CMK (cell line): ENCODE measurements at regions not wholly inside any gene's neighbourhood (a gene's known extent, or its start where the extent isn't known, plus 50 kb on each side); places are given as distances from the start of the nearest gene placed in this dataset.

Experiments used
- DNase-seq: peaks from one replicate; pipeline ENCODE4 v3.0.0-alpha.2; 2010; ENCODE audit warnings: low read depth

DNA sequence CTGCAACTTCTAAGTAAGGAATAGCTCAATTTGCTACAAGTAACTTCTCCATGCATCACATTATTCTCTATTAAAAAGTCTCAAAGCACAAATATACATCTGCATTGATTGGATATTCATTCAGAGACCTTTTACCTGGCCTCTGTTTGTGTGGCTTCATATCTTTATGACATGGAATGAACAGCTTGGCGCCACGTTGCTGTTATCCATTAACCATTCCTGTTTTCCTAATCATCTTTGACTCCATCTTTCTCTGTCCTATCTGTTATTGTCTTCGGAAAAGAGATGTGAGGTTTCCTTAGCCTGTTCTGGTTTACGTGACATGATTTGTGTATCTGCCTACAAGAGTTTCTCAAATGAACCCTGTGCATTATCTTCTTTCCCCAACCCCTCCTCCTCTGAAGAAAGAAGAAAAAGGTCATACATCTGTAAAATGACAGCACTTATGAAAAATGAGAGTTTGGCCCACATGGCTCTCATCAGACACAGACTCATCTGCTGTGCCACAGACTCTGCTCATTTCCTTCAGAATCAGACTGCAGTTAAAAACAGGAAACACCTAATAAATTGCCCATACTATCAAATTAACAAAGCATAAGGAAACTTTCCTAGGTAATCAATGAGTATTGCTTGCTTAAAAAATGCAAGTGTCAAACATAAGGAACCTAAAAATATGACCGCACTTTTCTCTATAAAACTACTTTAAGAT lies 347.6 kb upstream of the FAM241A start:
- no peak for DNase-seq

DNA sequence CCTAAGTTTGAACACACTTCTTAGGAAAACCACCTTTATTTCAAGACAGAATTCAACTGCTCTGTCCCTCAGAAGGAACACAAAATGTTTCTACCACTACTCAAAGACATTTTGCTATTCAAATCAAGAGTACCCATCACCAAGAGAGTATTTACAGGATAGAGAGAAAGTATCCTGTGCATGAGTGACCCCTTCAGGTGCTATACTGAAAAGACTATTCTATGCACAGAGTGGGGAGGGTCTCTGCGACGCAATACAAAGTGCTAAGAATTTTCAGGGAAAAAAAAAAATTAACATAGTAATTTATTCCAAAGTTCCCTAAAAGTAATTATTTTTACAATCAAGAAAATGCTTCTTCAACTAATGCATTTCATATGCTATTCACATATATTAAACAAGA lies 346.4 kb upstream of the FAM241A start:
- no peak for DNase-seq

DNA sequence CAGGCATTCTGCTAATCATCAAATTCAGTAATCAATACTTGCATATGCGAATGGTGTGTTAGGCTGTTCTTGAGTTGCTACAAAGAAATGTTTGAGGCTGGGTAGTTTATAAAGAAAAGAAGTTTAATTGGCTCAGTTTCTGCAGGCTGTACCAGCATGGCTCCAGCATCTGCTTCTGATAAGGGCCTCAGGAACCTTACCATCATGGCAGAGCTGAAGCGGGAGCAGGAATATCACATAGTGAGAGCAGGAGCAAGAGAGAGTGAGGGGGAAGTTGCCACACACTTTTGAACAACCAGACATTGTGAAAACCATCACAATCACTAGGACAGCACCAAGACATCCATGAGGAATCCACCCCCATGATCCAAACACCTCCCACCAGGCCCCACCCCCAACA lies 344.7 kb upstream of the FAM241A start:
- no peak for DNase-seq

DNA sequence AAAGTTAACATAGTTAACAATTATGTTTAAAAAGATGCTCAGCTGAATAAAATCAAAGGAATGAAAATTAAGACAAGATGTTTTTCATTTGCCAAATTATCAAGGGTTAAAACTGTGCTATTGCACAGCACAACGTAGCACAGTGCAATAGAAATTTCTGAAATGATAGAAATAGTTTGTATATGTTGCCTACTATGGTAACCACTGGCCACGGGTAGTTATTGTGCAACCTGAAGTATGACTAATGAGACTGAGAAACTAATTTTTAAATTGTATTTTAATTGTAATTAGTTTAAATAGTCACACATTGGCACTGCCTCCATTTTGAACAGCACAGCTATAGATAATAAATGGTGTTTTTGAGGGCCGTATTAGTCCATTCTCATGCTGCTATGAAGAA lies 343.1 kb upstream of the FAM241A start:
- DNase-seq, result no peak

DNA sequence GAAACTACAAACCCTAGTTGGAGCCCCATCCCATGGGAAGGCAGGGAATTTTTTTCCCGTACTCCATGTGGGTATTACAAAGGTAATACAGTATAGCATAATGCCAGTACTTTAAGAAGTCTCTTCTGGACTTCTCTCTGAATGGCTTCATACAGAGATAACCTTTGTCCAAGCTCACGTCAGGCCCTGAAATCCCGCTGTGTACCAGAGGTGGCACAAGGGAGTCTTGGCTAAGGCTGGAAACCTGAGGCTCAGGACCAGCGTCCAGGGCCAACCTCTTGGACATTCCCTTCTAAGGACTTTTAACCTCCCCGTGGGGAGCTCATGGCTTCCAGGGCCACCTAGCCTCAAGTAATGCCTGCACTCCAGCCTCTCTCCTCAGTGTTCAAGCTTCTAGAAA lies 338.9 kb upstream of the FAM241A start:
- DNase-seq, result no peak

DNA sequence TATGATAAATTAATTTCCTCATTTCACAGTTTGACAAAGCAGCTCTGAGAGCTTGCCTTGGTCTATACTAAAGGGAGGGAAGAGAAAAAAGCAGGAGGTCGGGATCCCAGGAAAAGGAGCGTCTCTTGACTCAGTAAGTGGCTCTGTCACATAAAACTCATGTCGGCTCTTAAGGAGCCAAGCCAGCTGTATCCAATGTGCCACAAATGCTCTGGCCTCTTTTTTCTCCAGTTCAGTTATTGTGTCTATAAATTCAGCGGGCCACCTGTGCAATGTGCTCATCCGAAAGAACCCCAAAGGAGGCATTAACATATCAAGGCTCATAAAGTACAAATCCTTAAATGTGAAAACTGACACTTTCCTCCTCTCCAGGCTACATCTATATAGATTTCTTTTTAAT lies 337.7 kb upstream of the FAM241A start:
- no peak for DNase-seq

DNA sequence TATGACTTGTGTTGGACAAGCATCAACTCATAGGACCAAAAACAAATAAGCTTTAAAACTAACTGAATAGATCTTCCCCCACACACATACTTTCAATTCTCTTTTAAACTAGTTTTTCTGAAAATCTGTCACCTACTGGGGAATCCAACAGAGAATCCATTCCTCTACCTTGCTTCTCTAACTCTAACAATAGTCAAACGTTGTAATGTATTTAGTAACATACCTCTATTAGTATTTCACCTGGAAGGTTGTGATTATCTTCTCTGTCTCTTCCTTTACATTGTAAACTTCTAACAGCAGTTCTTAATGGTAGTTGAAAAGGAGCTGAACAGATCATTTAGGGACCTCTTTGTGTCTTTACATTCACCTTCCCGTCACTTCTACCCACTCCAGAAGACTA lies 337.1 kb upstream of the FAM241A start:
- no peak for DNase-seq

DNA sequence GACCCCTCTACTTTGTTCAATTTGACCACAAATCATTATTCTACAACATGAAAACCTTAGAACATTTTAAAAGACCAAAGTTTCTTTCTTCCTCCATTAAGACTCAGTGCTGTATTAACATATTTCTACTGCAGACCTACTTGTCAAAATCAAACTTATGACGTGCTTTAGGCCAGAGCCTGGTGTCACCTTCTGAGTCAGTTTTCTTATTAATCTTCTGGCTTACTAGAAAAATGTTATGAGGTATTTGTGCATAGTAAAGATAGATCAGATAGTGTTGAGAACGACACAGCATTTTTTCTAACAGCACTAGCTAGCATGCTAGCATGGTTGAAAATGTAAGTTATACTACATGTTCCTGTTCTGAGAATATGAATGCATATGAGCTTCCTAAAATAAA lies 333.6 kb upstream of the FAM241A start:
- no peak for DNase-seq

DNA sequence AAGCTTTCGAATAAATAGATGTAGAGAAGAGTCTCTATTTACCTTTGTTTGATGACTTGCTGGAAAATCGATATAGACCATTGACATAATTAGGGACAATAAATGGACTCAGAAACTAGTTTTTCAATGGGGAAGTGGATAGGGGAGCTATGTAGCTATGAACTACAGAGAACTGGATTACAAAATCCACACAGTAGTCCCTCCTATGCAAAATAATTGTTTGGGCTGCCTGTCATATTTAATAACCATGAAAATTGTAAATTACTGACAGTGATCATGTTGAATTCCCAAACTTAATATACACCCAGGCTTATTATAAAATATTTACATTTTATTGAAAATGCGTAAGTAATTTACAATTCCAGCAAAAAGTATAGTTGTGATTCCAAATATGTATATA lies 333.1 kb upstream of the FAM241A start:
- no peak for DNase-seq

DNA sequence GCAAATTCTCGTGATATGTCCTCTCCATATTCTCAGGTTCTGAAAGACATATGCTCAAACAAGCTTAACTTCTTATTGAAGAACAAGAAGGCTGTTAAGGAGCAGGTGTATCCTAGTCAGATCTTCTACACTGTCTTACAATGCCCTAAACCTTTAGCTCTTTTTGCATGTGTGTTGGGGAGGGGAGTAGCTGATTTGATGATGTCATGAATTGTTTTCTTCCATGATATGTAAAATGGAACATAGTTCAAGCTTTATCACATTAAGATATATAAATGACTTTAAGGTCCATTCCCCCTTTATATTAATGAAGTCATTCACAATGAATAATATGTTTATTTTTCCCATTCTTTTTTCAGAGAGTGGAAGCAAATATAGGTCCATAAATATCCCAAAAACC lies 332.5 kb upstream of the FAM241A start:
- no peak for DNase-seq

DNA sequence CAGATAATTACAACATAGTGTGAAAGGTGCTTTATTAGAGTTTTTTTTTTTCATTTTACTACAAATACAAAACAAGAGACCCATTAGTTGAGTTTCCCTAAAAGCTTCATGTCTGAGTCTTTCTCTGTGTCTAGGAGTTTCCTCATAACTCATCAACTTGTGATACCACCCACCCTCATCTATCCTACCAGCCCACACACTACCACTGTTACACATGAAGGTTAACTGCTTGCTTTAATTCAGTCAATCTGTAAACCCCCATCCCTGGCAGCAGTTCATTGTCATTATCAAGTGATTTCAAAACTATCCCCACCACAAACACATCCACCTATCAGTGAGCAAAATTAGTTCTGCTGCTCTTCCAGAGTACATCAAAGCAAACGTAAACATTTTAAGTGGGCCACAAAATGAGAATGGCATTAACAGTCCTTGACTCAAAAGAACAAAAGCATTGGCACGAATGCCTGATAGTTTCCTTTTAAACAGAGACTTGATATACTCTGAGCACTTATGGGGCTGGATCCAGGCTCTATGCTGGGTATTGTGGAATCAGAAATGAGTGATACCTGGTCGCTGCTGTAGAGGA lies 331.6 kb upstream of the FAM241A start:
- no peak for DNase-seq

DNA sequence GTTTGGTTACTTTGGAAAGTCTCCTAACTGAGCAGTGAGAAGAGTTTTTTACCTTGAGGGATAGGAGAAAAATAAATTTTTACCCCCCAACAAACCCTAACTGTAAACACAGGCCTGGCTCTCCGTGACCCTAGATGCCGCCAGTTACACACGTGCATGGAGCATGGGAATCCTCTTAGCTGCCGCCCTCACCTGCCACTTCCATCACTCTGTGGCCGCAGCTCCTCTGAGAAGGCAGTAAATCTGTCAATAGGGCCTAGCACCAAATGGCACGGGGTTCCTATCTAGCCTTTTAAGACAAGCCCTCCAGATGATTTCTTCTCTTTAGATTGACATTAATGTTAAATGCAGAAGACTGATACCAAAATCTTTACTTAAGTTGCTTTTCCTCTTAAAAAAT lies 330.3 kb upstream of the FAM241A start:
- DNase-seq, result no peak

DNA sequence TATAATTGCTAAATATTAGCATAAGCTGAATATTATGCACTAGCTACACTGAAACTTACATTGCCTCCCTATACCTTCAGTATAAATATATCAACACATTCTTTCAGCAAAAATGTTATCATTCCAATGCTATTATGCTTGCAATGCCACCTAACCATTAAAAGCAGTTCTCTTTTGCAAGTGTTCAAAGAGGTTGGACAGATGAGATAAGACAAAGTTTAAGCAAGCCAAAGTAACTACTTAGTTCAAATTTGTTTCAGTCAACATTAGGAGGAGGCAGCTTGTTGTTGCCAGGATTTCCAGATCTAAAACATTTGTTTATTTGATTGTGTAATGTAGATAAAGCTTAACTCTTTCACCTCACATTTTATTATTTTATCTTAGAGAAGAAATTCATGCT lies 323.9 kb upstream of the FAM241A start:
- no peak for DNase-seq

DNA sequence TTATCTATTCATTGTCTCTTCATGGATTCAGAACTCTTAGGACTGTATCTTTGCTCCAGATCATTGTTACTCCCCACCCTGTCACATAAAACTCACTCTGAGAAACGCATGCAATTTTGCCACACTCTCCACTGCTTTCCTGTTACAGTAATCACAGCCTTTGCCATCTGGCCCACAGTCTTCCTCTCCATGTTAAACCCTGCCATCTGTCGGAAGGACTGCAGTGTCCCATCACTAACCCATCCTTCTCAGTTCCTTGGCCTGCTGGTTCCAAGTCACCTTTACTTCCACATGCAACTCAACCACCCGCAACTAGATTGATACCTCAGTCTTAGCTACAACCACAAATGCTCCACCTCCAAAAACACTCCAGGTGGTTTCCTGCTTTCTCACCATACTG lies 308.7 kb upstream of the FAM241A start:
- DNase-seq, result no peak

DNA sequence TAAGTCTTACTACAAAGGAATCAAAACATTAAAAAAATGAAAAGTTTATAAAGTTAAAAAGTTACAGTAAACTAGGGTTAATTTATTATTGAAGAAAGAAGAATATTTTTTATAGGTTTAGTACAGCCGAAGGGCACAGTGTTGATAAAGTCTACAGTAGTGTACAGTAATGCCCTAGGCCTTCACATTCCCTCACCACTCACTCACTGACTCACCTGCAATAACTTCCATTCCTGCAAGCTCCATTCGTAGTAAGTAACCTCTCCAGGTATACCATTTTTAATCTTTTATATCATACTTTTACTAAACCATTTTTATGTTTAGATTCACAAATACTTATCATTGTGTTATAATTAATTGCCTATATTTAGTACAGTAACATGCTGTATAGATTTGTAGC lies 307.5 kb upstream of the FAM241A start:
- DNase-seq, result no peak

DNA sequence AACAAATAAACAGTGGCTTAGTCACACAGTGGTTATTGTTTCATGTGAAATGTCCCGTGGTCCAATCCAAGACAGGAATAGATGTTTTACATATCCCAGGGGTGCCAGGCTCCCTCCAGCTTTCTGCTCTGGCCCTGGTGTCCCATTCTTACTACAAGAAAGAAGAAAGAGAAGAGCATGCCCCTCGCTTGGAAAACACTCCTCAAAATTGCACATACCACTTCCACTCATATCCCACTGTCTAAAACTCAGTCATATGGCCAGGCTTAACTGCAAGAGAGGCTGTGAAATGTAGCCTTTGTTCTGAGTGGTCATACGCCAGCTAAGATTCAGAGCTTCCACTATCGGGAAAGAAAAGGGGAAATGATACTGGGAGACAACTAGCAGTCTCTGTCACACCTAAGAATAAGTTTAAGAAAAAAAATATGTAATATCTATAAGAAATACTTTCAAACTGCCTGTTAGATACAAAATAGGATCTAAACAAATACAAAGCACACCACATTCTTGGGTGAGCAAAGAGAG lies 306.8 kb upstream of the FAM241A start:
- DNase-seq, result no peak

DNA sequence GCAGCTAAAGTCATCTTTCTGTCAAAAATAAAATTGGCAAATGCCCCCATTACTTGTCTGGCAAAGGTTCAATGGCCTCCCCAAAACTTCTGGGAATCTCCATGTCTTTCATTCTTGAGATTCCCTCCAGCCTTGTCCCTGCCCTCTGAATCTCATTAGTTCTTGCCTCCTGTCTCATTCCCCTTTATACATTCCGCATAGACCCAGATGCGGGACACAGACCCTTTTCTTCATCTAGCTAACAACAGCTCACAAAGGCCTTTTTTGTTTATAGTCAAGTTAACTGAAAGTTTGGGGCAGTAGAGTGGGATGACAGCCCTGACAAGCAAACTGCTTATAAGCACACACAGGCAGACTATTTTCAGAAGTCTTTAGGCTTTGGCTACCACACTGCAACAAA lies 306.1 kb upstream of the FAM241A start:
- DNase-seq, result no peak

DNA sequence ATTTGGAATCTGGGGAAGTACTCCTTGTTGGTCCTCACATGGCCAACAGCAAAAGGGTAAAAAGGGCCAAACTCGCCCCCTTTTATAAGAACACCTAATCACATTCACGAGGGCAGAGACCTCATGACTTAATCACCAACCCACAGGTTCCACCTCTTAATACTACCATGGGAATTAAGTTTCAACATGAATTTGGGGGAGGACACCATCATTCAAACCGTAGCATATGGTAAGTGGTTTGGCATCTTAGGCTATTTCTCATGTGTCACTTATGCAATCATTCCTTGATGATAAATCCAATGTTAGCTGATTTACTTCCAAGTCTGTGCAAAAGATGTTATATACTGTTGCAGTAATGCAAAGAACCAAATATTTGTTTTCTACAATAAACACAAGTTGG lies 302.9 kb upstream of the FAM241A start:
- DNase-seq, result no peak

DNA sequence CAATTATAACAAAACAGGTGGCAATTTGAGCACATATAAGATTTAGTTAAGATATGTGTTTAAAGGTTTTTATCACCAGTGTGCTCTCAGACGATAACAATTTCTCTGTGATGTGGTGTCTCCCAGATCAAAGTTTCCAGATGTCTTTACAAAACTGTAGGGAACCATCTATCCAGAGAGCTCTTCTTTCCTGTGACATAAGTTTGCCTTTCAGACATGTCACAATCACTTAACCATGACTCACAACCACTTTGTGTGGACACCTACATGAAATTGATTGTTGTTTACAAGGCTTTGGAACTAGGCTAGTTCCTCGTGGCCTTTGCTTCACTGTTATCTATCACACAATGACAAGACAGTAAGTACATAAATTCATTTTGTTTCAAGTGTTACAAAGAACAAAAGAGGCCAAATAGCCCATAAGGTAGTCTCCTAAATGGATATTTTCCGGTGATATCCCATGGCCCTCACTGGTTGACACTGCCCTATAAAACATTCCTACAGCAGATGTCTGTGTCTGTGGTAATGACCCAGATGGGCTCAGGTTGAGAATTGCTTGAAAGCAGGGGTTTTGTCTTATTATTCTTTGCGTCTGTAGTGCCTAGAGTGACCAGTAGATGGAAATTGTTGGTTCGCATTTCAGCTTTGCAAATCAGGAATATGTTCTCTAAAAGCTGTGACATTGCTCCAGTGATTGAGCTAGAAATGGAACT lies 297.8 kb upstream of the FAM241A start:
- DNase-seq, result no peak

DNA sequence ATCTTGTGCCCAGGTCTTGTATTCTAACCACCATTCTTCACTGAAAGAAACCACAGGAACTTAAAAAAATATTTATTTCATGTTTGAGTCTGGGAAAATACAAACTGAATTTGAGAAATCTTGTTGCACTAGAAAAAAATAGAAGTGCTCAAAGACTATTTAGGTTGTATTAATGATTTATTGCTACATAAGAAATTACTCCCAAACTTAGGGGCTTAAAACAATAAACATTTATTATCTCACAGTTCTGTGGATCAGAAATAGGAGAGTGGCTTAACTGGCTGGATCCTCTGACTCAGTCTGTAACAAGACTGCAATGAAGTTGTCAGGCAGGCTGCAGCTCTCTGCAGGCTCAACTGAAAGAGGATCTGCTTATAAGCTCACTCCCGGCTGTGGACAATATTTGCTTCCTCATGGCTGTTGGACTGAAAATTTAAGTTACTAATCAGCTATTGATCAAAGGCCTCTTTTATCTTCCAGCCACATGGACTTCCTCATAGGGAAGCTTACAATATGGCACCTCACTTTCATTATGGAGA lies 295.4 kb upstream of the FAM241A start:
- no peak for DNase-seq

DNA sequence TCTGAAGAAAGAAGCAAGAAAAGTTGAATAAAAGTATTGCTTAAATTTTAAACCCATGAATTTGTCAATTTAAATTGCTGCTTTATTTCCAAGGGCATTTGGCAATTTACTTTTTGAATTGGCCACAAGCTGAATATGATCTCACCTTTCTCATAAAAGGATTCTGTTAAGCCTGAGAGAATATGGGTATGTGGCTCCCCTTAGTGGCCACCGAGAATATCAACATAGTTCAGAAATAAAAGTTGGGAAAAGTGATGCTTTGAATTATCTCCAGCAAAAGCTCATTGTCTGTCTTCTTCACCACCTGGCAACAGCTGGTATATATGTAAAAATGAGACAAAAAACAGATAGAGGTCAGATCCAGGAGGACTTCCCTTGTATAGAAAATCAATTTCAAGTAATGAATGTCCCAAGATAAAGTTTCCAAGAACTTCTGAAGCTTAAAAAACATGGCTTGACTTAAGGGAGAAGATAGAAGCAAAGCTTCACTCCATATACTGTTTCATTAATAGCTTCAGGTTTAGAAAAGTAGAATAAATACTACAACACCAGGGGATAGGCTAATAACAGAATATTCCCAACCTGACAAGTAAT lies 290.7 kb upstream of the FAM241A start:
- no peak for DNase-seq

DNA sequence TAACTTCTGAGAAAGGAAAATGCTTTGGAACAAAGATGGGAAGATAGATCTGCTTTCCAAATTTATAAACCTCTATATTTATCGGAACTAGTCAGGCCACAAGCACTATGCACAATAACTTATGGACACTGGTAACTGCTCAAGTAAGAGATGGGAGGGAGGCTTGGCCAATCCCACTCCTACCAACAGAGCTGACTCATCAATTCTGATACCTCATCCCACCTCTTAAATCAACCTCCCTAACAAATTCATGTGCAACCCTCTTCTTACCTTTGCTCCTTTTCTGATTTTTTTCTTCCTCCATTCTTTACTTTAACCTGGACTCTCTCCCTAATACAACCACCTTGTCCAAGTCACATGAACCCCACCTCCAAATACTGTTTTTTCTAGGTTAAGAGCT lies 289.9 kb upstream of the FAM241A start:
- no peak for DNase-seq

DNA sequence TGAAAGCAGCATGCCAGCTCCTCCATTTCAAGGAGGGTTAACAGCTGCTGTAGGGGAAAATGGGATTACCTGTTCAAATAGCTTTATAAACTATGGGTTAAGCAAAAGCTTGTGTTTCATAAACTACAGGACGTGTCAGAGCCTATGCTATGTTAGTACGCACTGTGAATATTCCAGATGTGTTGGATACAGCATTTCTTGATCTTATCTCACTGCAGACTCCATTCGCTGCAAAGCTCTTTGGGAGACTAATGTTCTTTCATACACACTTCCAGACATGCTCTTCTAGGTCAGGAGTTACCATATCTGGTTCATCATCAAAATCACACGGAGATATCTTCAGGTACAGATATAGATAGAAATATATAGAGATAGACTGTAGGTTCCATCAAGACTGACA lies 281.2 kb upstream of the FAM241A start:
- DNase-seq, result no peak
